ENCODE measurements at regions not wholly inside any gene's neighbourhood (a gene's known extent, or its start where the extent isn't known, plus 50 kb on each side); places are given as distances from the start of the nearest gene placed in this dataset.
A peak's percentile ranks its signal among the peaks of the same experiment; 100 is the strongest.

DNA sequence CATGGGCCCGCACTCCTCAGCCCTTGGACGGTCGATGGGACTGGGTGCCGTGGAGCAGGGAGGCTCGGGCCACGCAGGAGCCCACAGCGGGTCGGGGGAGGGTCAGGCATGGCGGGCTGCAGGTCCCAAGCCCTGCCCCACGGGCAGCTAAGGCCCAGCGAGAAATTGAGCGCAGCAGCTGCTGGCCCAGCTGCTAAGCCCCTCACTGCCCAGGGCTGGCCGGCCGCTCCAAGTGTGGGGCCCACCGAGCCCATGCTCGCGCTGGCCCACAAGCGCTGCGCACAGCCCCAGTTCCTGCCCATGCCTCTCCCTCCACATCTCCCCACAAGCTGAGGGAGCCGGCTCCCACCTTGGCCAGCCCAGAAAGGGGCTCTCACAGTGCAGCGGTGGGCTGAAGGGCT is 259.4 kb downstream of the VGLL3 start:
- no peak for DNase-seq

DNA sequence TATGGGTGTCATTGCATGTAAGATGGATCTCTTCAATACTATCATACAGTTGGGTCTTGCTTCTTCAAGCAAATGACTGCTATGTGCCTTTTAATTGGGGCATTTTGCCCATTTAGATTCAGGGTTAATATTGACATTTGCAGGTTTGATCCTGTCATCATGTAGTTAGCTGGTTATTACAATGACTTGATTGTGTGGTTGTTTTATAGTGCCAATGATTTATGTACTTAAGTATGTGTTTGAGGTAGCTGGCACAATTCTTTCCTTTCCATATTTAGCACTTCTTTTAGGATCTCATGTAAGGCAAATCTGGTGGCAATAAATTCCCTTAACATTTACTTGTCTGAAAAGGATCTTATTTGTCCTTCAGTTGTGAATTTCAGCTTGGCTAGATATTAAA is 267.5 kb downstream of the VGLL3 start:
- no peak for DNase-seq

DNA sequence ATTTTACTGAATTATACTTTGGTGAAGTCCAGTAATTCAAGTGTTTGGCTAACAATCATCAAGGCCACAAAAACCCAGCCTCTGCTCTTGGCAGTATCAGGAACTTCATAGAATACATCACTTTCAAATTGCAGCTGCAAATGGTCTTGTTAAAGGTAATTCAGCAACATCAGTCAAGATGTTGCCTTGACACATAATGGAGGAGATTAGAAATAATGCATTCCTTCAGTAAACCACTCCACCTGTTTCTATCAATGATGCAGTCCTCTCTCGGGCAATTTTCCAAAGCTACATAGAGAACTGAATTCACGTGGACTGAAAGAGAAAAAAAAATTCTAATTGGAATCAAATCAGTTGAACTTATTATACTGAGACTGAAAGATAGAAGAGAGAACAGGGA is 279.3 kb downstream of the VGLL3 start:
- DNase-seq = no peak

DNA sequence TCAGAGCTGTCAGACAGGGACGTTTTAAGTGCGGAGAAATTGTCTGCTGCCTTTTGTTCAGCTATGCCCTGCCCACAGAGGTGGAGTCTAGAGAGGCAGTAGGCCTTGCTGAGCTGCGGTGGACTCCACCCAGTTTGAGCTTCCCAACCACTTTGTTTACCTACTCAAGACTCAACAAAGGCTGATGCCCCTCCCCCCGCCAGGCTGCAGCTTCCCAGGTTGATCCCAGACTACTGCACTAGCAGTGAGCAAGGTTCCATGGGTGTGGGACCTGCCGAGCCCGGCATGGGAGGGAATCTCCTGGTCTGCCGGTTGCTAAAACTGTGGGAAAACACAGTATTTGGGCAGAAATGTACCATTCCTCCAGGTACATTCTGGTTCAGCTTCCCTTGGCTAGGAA is 282.1 kb downstream of the VGLL3 start:
- DNase-seq = no peak

DNA sequence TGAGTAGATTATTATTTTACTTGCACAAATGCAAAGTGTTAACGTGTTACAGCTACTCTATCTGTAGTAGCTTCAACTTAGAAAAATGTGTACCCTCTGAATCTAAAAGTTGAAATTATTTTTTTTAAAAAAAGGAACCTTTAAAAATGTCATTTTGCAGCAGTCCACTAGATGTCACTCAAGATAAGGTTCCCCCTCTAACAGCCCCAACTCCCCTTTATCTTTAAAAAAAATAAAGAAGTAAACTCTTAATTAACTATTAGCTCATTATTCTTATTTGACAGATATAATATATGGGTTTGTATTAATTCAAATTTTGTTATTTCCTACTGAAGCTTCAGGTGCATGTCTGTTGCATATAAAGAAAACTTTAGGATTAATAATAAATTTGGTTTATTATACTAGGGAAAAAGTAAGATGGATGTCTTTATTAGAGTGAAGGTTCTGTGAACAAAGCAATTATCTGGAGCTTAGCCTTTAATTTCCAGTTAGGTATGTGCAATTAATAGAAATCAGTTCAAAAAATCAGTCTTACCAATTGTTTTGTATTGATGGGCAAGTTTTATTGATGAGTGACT is 288.5 kb downstream of the VGLL3 start:
- peak; percentile 1 for DNase-seq

DNA sequence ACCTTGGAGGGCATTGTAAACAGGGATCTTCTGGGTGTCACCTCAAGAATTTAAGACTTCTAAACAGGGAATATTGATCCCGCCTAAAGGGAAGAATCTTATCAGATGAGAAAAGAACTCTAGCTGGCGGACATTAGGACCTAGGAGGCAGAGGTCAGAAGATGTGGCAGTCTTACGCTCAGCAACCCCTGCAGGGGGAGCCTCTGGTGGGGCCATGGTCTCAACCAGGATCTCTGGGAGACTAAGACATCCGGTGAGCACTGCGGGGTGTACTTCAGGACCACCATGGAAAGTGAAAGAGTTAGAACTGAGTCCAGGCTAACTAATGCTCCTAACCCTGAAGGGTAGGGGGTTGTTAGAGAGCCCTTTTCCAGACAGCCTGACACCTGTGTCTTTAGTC is 295.2 kb downstream of the VGLL3 start:
- no peak for DNase-seq

DNA sequence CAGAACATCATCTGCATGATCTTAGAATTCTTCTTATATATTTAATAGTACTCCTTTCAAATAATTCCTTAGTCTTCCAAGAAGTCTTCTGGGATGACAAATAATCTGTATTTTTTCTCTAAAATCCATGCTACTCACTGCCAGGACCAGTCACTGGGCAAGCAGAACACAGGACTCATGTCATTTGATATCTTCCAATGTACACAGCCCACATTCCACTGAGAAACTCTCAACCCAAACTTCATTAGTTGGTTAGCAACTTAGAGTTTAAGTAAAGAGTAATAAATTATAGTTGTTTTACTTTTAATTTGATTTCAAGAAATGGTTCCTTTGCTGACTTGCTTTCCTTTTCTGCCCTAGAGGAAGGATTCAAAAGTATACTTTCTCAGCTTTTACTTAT is 317.0 kb downstream of the VGLL3 start:
- no peak for DNase-seq

DNA sequence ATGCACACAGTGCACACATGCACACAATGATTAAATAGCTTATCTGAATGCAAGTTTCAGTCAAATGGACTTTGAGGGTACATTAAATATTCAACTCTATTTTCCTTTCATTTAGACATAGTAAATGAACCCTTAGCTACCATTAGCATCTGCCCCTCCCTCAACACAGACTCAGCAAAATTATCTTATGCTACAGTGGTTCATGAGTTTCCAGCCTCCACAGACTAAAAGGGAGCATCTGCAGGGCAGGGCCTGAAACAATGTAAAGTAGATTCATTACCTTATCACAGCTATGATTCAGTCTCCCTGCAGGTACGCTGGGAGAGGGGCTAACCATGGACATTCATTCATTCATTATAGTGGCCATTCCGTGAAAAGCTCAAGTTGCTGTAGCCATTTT is 329.1 kb downstream of the VGLL3 start:
- no peak for DNase-seq

DNA sequence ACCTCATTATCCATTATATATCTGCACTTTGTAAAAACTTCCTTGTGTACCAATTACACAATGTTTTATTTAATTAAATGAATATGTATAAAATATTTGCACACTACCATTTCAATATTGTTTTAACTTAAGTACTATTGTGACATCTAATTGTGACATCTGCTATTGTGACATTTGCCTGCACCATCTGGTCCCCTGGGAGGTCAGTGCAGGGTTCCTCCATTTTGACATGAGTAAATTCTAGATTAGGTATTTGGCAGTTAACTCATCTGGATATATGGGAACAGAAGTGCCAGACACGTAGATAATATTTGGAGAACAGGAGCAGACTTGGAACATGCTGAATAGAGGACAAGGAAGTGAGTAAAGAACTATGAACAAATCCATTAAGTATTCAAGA is 332.1 kb downstream of the VGLL3 start:
- DNase-seq = no peak

DNA sequence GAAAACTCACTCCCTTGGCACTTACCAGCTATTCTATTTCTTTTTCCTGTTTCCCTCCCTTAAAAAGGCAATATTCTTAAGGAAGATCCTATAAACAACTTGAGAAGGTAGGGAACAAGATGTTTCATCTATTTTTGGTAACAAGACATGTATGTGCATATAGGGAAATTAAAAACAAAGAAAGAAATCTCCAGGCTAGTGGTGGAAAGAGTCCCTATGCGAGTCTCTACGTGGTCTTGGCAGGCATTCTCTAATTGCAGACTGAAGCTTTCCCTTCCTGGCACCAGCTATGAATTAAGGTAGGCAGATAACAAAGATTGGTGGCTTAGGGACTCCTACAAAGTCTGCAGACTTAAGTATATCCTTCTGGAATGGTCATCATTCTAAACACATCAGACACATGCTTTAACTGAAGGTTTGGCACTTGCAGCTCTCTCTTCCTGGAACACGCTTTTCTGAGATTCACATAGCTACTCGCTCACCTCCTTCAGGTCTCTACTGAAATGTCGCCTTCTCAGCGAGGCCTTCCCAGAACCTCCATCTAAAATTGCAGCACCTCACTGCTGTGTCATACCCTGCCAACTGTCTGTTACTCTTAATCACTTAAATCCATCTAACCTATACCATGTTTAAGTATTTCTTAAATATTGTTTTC is 336.0 kb downstream of the VGLL3 start:
- no peak for DNase-seq

DNA sequence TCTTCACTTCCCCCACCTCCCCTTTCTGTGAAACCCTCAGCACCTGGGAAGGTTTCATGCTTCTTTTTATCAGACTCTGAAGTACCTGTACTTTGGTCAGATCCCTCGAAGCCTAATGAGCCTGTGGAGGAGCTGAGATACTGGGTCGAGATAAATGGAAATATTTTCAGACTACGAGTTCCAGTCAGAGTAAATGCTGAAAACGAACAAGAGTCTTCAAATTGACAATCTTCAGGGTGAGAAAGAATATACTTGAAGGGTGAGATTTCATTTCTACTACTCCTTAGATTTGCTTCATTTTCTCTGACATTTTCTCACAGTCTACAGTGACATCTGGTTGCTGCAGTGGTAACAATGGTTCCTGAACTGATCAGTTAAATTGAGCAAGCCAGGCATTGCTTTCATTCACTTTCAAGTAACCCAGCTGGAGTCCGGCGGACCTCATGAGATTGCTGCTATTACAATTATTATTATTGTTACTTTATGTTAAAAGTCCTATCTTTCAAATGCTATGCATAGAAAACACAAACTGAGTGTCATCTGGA is 337.2 kb downstream of the VGLL3 start:
- no peak for DNase-seq

DNA sequence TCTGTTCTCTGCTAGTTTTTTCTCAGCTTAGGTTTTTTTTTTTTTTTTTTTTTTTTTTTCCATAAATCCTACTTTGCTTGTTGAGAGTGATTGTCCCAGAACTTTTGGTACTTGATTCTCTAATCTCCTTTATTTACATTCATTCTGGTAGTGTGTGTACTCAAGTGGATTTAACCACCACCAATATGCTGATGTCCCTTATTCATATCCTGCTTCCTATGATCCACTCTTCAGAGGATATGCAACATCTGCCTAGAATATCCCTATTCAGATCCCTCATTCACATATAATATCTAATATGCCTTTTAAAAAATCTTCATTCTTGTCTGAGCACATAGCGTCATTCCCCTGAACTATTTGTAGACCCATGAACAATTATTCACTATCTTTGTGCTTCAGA is 342.9 kb downstream of the VGLL3 start:
- DNase-seq = no peak

DNA sequence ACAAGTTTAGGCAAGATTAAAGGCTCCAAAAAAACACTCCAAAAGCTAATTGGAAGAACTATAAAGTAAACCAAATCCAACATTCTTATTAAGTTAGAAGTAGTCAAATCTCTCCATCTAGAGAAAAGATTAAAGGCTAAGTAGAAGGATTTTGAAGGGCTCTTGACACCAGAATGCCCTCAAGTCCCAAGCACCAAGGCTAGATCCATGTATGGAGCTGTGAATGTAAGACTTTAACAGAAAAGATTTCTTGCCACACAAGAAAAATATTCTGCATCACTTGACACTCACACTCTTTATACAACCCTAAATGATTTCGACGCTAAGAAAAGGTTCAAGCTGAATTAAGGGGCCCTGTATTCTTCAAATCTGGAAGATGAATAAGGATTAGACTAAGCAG is 345.2 kb downstream of the VGLL3 start:
- DNase-seq = no peak

DNA sequence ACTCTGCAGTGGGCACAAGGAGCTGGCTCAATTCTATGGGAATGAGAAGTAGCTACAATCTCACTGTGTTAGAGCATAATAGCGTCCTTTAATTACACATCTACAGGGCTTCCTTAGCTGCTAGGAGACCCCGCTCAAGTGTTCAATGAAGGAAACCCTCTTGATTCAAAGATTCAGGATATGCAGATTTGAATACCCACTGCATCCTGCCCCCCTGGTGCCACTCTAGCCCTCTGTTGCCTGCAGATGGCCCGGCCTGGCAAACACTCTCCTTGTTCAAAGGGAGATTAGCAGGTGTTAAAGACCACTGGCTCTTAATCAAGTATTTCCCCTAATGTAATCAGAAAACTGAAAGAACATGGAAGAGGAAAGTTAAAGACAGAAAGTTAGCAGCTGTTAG is 356.6 kb downstream of the VGLL3 start:
- DNase-seq = no peak

DNA sequence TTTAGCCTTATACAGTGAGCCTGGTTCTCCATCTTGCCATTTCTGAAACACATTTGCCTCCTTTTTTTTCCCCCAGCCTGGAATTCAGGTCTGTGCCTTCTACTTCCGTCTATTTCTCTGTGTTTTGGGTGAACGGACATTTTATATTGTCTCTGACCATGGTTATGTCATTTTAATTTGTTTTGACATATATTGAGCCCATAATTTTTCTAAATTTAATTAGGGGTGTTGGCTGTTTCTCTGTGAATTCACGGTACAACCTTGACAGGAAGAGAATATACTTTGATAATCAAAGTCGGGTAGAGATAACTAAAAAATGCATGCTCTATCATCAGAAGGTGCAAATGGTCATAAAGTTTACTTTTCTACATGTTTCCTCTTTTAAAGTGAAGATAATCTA is 361.4 kb downstream of the VGLL3 start:
- DNase-seq = no peak

DNA sequence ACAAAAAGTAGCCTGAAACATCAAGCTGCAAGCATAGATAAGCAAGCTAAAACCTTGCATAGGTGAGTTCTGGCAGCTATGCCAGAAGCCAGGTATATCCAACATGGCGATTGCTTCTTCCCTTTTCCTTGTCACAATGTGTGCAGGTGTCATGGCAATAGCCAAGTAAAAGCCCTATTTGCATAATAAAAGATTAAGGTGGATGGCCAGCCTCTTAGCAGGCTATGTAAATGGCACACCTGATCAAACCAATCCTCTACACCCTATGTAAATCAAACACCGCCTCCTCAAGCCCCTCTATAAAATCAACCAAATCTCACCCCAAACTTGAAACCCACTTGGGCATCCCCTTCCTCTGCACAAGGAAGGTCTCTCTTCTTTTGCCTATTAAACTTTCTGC is 366.8 kb downstream of the VGLL3 start:
- no peak for DNase-seq

DNA sequence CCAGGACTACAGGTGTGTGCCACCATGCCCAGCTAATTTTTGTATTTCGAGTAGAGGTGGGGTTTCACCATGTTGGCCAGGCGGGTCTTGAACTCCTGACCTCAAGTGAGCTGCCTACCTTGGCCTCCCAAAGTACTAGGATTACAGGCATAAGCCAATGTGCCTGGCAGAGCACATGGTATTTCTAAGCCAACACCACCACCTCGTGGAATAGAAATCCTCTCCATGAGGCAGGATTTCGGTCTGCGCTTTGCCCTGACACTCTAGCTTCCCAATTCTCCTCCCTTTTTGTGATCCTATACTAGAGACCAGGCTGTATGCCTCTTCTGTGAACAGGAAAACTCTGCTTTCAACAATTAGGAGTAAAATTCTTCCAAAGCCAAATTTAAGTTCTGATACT is 372.2 kb downstream of the VGLL3 start:
- DNase-seq = no peak

DNA sequence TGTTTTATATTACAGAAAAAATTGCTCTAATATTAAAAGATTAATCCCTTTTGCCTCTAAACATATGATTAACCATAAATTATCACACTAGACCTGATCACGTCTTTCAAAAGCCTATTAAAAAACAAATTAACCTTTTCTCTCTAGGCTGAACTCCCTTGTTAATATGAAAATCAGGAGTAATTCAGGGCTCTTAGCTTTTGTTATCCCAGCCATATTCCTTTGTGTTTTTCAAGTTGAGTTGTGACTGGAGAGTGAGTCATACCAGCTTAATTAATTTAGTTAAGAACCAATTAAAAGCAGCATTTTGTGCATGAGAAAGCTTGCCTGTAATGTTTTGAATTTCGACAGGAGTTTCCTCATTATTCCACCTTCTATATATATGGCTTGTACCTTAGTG is 385.8 kb downstream of the VGLL3 start:
- DNase-seq = no peak

DNA sequence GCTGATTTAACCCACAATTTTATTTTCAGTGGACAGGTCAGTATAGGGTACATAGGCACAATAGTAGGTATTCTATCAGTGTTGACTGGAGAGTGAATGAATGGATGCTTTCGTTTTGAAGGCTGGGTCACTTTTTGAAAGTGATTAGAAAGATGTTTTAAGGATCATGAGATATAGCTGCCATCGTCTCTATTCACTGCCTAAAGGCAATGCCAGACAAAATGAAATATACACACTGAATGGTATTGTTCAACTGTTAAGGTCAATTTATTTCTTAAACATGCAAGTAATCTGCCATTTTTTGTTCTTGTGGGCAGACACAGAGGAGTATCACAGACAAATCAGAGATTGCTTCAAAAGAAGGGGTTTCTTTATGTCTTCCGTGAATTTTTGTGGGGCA is 395.3 kb downstream of the VGLL3 start:
- no peak for DNase-seq

DNA sequence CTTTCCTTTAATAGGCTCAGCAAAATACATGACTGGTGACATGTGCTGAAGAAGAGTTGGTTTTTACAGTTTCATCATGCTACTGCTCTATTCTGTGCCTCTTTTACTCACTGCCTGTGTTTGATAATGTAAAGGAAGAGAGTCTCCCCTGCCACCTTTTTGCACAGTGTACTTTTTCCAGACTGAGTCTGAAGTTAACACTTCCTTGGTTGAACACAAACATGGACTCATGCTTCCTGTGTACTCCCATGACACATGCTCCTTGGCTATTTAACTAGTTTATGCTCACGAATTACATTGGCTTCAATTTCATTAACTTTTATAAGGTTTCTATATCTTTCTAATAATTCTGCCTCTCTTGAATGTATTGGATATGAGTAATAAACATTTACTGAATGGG is 396.1 kb downstream of the VGLL3 start:
- no peak for DNase-seq

DNA sequence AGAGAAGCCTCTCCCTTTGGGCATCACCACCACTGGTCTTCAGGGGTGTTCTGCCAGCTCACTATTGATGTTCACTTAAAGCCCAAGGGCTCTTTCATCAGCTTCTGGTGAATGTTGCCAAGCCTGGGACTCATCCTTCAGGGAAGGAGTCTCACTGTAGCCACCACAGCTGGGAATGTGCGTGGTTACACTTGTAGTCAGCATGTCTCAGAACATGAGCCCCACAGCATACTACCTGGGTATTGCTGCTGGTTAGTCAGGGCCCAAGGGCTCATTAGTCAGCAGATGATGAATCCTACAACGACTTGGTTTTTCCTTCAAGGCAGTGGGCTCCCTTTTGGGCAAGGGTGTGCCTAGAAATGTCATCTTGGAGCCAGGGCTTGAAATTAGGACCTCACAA is 412.9 kb downstream of the VGLL3 start:
- DNase-seq = no peak

DNA sequence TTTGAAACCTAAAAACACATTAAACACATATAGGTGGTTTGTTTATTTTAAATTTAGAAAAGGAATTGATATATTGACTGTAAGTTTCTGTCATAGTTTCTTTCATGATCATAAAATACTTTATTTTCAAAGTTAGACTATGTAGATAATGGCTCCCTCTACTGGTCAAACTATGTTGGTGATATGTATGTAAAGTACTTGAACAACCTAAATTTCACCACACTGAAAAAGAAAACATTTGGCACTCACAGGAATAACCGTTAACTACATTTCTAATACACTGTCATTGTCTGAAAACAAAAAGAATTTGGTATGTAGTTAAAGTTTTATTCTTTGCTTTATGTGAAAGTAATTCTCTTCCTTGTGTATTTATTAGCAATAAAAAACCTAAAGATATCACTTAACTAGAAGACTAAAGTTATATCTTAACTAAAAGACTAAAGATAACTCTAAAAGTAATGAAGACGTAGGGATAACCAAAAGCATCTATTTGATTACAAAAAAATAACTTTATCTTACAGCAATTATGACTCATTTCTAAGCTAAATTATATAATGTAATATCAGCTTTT is 427.5 kb downstream of the VGLL3 start:
- peak; percentile 42 for DNase-seq

DNA sequence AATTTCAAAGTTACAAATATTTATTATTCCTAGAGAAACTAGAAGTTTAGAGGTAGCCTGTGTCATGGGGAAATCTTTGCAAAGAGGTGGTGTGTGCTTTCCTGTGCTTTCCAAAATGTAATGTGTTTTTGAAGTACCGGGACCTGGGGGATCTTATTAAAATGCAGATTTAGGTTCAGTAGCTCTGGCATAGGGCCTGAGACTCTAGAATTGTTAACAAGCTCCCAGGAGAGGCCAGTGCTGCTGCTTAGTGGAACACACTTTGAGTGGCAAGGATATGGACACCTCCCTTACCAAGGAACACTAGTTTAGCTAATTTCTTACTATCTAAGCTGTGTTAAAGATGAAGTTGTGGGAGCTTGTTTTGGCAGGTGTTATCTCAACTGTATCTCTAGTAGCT is 428.9 kb downstream of the VGLL3 start:
- DNase-seq = no peak

DNA sequence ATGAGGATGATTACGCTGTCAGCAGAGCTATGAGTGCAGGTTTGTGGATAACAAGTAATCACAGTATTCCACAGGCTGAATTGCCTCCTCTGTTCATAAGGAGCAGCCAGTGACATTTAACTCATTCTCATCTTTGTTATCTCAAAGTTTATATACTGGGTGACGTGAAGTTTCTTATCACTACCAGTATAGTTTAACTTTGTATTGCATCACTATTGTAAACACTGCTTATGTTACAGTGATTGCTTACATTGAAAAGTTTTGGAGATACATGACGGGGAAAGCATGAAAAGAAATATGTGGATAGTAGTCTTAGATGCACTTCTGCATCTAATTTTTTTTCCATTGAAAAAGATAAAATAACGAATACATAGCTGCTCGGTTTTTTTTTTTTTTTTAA is 429.7 kb downstream of the VGLL3 start:
- no peak for DNase-seq

DNA sequence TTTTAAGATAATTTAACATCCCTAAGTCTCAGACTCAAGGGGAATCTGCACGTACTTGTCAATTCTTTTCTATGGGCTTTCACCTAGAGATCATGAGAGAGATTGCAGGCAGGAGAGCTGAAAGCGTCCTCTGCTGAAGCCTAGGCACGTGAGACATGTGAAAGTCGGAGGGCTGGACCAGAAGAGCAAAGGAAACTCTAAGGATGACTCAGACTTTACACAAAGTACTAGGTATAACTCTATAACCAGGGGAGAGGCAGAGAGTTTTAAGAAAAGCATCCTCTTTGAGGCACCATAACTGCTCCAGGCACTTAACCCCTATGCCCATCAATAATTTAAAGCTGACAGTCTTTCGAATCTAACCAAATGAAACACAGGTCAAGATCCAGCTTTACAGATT is 436.6 kb downstream of the VGLL3 start:
- DNase-seq = no peak

All from fibroblast of skin of scalp (primary cell).